ENCODE measurements at regions not wholly inside any gene's neighbourhood (a gene's known extent, or its start where the extent isn't known, plus 50 kb on each side); places are given as distances from the start of the nearest gene placed in this dataset.

- no TSS peak for BruUV-seq (replicated peaks)
- TF ChIP-seq SIN3A (IDR thresholded peaks at IDR 0.05; ENCODE audit: borderline replicate concordance, insufficient read depth, low read depth, low read length) (no peak), TCF7L2 (IDR thresholded peaks at IDR 0.05; ENCODE audit: low read depth, low read length) (no peak), POLR2AphosphoS5 (IDR thresholded peaks at IDR 0.05; ENCODE audit: low read depth, low read length) (no peak)
- TF ChIP-seq, protein P1, sequence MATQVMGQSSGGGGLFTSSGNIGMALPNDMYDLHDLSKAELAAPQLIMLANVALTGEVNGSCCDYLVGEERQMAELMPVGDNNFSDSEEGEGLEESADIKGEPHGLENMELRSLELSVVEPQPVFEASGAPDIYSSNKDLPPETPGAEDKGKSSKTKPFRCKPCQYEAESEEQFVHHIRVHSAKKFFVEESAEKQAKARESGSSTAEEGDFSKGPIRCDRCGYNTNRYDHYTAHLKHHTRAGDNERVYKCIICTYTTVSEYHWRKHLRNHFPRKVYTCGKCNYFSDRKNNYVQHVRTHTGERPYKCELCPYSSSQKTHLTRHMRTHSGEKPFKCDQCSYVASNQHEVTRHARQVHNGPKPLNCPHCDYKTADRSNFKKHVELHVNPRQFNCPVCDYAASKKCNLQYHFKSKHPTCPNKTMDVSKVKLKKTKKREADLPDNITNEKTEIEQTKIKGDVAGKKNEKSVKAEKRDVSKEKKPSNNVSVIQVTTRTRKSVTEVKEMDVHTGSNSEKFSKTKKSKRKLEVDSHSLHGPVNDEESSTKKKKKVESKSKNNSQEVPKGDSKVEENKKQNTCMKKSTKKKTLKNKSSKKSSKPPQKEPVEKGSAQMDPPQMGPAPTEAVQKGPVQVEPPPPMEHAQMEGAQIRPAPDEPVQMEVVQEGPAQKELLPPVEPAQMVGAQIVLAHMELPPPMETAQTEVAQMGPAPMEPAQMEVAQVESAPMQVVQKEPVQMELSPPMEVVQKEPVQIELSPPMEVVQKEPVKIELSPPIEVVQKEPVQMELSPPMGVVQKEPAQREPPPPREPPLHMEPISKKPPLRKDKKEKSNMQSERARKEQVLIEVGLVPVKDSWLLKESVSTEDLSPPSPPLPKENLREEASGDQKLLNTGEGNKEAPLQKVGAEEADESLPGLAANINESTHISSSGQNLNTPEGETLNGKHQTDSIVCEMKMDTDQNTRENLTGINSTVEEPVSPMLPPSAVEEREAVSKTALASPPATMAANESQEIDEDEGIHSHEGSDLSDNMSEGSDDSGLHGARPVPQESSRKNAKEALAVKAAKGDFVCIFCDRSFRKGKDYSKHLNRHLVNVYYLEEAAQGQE (IDR thresholded peaks at IDR 0.05; ENCODE audit: insufficient read depth in 1 of 2, low read depth in 2 of 2, low read length in 1 of 2): no peak
- TF ChIP-seq, protein P2, sequence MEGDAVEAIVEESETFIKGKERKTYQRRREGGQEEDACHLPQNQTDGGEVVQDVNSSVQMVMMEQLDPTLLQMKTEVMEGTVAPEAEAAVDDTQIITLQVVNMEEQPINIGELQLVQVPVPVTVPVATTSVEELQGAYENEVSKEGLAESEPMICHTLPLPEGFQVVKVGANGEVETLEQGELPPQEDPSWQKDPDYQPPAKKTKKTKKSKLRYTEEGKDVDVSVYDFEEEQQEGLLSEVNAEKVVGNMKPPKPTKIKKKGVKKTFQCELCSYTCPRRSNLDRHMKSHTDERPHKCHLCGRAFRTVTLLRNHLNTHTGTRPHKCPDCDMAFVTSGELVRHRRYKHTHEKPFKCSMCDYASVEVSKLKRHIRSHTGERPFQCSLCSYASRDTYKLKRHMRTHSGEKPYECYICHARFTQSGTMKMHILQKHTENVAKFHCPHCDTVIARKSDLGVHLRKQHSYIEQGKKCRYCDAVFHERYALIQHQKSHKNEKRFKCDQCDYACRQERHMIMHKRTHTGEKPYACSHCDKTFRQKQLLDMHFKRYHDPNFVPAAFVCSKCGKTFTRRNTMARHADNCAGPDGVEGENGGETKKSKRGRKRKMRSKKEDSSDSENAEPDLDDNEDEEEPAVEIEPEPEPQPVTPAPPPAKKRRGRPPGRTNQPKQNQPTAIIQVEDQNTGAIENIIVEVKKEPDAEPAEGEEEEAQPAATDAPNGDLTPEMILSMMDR (IDR thresholded peaks at IDR 0.05): no peak
- no peak overlapping the region for H3K4me3 ChIP-seq (ENCODE audit: low read depth in 2 of 2, low read length in 2 of 2)
- DNase-seq (ENCODE audit: low read depth, low spot score) (no peak), ATAC-seq (no peak)
- H3K4me1 ChIP-seq (ENCODE audit: control insufficient read depth, insufficient read depth, low read length): no peaks in the 10 kb centered on the region
- no peaks in the 10 kb centered on the region; the same call in 1 of the 2 replicates for H3K27me3 ChIP-seq (ENCODE audit: control insufficient read depth, insufficient read depth, low read length)
- H3K9me3 ChIP-seq (ENCODE audit: control insufficient read depth, insufficient read depth, low read depth, low read length): no peaks in the 10 kb centered on the region
- in situ Hi-C loops (cut with HindIII; ENCODE audit: low pct_unique_long_range_greater_than_20kb, low sequenced_read_pairs) (no loop called here), intact Hi-C loops (cut with micrococcal nuclease; ENCODE audit: unreplicated experiment) (no loop called here)
- POLR2A ChIA-PET: no interaction called here
- H3K27ac ChIP-seq (ENCODE audit: low read length): no peak overlapping the region
- H3K36me3 ChIP-seq (ENCODE audit: control insufficient read depth, insufficient read depth, low read length): no peaks in the 10 kb centered on the region
- CTCF ChIA-PET: no interaction called here
These were observed 54.0 kb upstream of the TWIST2 start for GRCh38 chr2:238793801-238794449.

GRCh38 chr2:238796223-238796885 is 51.5 kb upstream of the TWIST2 start:
- ATAC-seq (no peak), DNase-seq (ENCODE audit: low read depth, low spot score) (no peak)
- no peaks in the 10 kb centered on the region for H3K4me1 ChIP-seq (ENCODE audit: control insufficient read depth, insufficient read depth, low read length)
- intact Hi-C loops (cut with micrococcal nuclease; ENCODE audit: unreplicated experiment) (no loop called here), in situ Hi-C loops (cut with HindIII; ENCODE audit: low pct_unique_long_range_greater_than_20kb, low sequenced_read_pairs) (no loop called here)
- H3K4me3 ChIP-seq (ENCODE audit: low read depth in 2 of 2, low read length in 2 of 2): no peak overlapping the region
- H3K36me3 ChIP-seq (ENCODE audit: control insufficient read depth, insufficient read depth, low read length): no peaks in the 10 kb centered on the region
- ChIA-PET CTCF (no interaction called here), POLR2A (no interaction called here)
- H3K9me3 ChIP-seq (ENCODE audit: control insufficient read depth, insufficient read depth, low read depth, low read length): no peaks in the 10 kb centered on the region
- H3K27ac ChIP-seq (ENCODE audit: low read length): no peak overlapping the region
- no peaks in the 10 kb centered on the region; the same call in 1 of the 2 replicates for H3K27me3 ChIP-seq (ENCODE audit: control insufficient read depth, insufficient read depth, low read length)
- BruUV-seq (replicated peaks): no TSS peak
- TF ChIP-seq POLR2AphosphoS5 (IDR thresholded peaks at IDR 0.05; ENCODE audit: low read depth, low read length) (no peak), SIN3A (IDR thresholded peaks at IDR 0.05; ENCODE audit: borderline replicate concordance, insufficient read depth, low read depth, low read length) (no peak), TCF7L2 (IDR thresholded peaks at IDR 0.05; ENCODE audit: low read depth, low read length) (no peak)
- TF ChIP-seq, protein P2 (IDR thresholded peaks at IDR 0.05): no peak
- TF ChIP-seq, protein P1 (IDR thresholded peaks at IDR 0.05; ENCODE audit: insufficient read depth in 1 of 2, low read depth in 2 of 2, low read length in 1 of 2): no peak
